Naive thymus-derived CD4-positive, alpha-beta T cell (primary cell): ENCODE measurements at regions not wholly inside any gene's neighbourhood (a gene's known extent, or its start where the extent isn't known, plus 50 kb on each side); places are given as distances from the start of the nearest gene placed in this dataset.

Experiments used
- ATAC-seq: fragments of 150-1000 bp; cut with Tn5 transposase; 2 replicates; pipeline ENCODE4 v1.10.0; 2021; ENCODE audit warnings: mild to moderate bottlenecking, moderate library complexity
- CTCF ChIA-PET: fragments of 350-600 bp; sonication (Branson Sonifier 250); formaldehyde crosslinking; loops from one replicate; lab custom pipeline; 2021; ENCODE audit warnings: antibody characterized with exemption; lab: Charles Lee
- POLR2A ChIA-PET: fragments of 350-600 bp; sonication (Branson Sonifier 250); formaldehyde crosslinking; loops from one replicate; lab custom pipeline; 2021; ENCODE audit warnings: antibody characterized with exemption, inconsistent platforms; lab: Charles Lee
- DNase-seq, 9 donors: peaks; one replicate each; pipeline versions ENCODE4 v3.0.0 to v3.0.0-alpha.2; 2020 to 2022; ENCODE audit warnings: mixed read lengths in 1 of 9
- H3K27ac ChIP-seq: one replicate; pipeline ENCODE4 v1.7.0; 2013; ENCODE audit warnings: mild to moderate bottlenecking, low read depth, low read length, moderate library complexity
- H3K27me3 ChIP-seq, 2 donors: one replicate each; pipeline ENCODE4 v1.7.0; 2013; ENCODE audit warnings: low read length in 2 of 2, mild to moderate bottlenecking in 2 of 2, moderate library complexity in 2 of 2; ENCODE audit not compliant: control insufficient read depth in 2 of 2, insufficient read depth in 2 of 2
- H3K36me3 ChIP-seq, 3 experiments: 1 replicate in 2 of 3; 2 replicates in 1 of 3; pipeline ENCODE4 v1.7.0; 2013; ENCODE audit warnings: low read length in 3 of 3, mild to moderate bottlenecking in 3 of 3, moderate library complexity in 1 of 3; ENCODE audit not compliant: insufficient read depth in 3 of 3, control insufficient read depth in 2 of 3
- H3K4me1 ChIP-seq, 2 donors: one replicate each; pipeline ENCODE4 v1.7.0; 2013; ENCODE audit warnings: low read length in 2 of 2, mild to moderate bottlenecking in 2 of 2, moderate library complexity in 1 of 2; ENCODE audit not compliant: control insufficient read depth in 2 of 2, insufficient read depth in 2 of 2
- H3K4me3 ChIP-seq: 2 replicates; pipeline ENCODE4 v1.7.0; 2013; ENCODE audit warnings: mild to moderate bottlenecking, low read length
- H3K9me3 ChIP-seq, 3 experiments: 1 replicate in 2 of 3; 2 replicates in 1 of 3; pipeline ENCODE4 v1.7.0; 2013; ENCODE audit warnings: low read length in 3 of 3; ENCODE audit not compliant: control insufficient read depth in 2 of 3
- H3K27ac Mint-ChIP-seq, 9 donors: one replicate each; pipeline ENCODE4 v1.8.0; 2020 to 2022; ENCODE audit warnings: mixed read lengths in 9 of 9, mild to moderate bottlenecking in 8 of 9, moderate library complexity in 5 of 9, inconsistent platforms in 2 of 9
- H3K27me3 Mint-ChIP-seq, 5 donors: one replicate each; pipeline ENCODE4 v1.8.0; 2021 to 2022; ENCODE audit warnings: mixed read lengths in 5 of 5, mild to moderate bottlenecking in 1 of 5
- H3K36me3 Mint-ChIP-seq, 5 donors: one replicate each; pipeline ENCODE4 v1.8.0; 2020 to 2022; ENCODE audit warnings: mixed read lengths in 5 of 5, mild to moderate bottlenecking in 3 of 5, inconsistent platforms in 1 of 5
- H3K4me1 Mint-ChIP-seq, 7 donors: one replicate each; pipeline ENCODE4 v1.8.0; 2020 to 2022; ENCODE audit warnings: mixed read lengths in 7 of 7, mild to moderate bottlenecking in 3 of 7, inconsistent platforms in 1 of 7
- H3K4me3 Mint-ChIP-seq, 10 donors: one replicate each; pipeline ENCODE4 v1.8.0; 2020 to 2022; ENCODE audit warnings: mild to moderate bottlenecking in 10 of 10, mixed read lengths in 10 of 10, moderate library complexity in 6 of 10, inconsistent platforms in 2 of 10
- H3K9me3 Mint-ChIP-seq, 11 donors: one replicate each; pipeline ENCODE4 v1.8.0; 2020 to 2022; ENCODE audit warnings: mixed read lengths in 11 of 11, mild to moderate bottlenecking in 4 of 11, inconsistent platforms in 1 of 11, moderate library complexity in 1 of 11
- intact Hi-C, 2 donors: fragments of 100-400 bp; cut with micrococcal nuclease; formaldehyde crosslinking; loops; one replicate each; pipeline ENCODE4 v1.15.1; 2023

DNA sequence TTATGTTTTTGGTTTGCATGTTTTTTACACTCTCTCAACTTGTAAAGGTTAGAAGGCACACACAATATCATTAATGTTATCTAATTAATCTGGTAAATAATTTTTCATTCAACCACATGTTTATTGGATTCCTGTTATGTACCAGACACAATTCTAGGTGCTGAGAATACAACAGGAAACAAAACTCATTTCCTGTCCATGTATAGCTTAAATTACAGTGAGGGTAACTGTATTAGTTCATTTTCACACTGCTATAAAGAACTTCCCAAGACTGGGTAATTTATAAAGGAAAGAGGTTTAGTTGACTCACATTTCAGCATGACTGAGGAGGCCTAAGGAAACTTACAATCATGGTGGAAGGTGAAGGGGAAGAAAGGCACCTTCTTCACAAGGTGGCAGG is 270.5 kb downstream of the TRIB2 start:
- POLR2A ChIA-PET, result interaction anchor here (0.6 kb wide), 1 partner anchor 693 kb away, joined by 5 read pairs; no protein-coding TSS in a partner anchor
- Histone ChIP-seq H3K4me3 (no peak overlapping the region), H3K27me3 (no peaks in the 10 kb centered on the region), H3K27ac (no peak overlapping the region), H3K9me3 (no peaks in the 10 kb centered on the region), H3K36me3 (no peaks in the 10 kb centered on the region), H3K4me1 (no peaks in the 10 kb centered on the region)
- Mint-ChIP-seq H3K9me3 (no peaks in the 10 kb centered on the region), H3K27ac (no peak overlapping the region), H3K4me3 (no peak overlapping the region), H3K36me3 (peaks cover 0 to 5% (median 2%) of the 10 kb centered on the region in 5 donors), H3K27me3 (peaks cover 0 to 21% (median 0%) of the 10 kb centered on the region in 5 donors), H3K4me1 (peaks cover 5 to 8% (median 6%) of the 10 kb centered on the region in 7 donors)
- CTCF ChIA-PET, result no interaction called here
- intact Hi-C loops, result no loop called here
- DNase-seq (no peak), ATAC-seq (no peak)

DNA sequence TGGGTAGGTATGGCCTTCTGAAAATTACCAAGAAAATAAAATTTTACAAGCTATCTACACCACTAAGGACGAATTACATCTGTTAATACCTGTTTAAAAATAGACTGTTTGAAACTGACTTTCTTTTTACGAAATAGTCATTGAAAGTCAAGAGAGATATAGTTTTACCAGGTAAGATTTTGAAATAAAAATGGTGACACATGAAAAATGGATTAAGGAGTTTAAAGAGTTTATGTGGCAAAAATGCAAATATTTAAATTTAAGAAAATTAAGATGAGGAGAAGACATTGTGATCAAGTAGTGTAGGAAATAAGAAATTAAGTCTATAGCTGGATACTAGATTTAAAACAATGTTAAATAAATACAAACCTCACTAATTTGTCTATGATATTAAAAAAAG is 271.5 kb downstream of the TRIB2 start:
- POLR2A ChIA-PET, result no interaction called here
- Mint-ChIP-seq H3K27ac (no peak overlapping the region), H3K4me3 (no peak overlapping the region), H3K36me3 (peaks cover 0 to 5% (median 2%) of the 10 kb centered on the region in 5 donors), H3K4me1 (peaks cover 5 to 8% (median 6%) of the 10 kb centered on the region in 7 donors), H3K9me3 (no peaks in the 10 kb centered on the region), H3K27me3 (peaks cover 0 to 26% (median 0%) of the 10 kb centered on the region in 5 donors)
- no peaks in the 10 kb centered on the region for H3K4me1 ChIP-seq
- ATAC-seq, result no peak
- no peaks in the 10 kb centered on the region for H3K9me3 ChIP-seq
- H3K4me3 ChIP-seq, result no peak overlapping the region
- CTCF ChIA-PET, result interaction anchor here (0.6 to 1.2 kb wide), 2 partner anchors 17 to 1382 kb away, joined by 3 to 5 read pairs; no protein-coding TSS in a partner anchor
- intact Hi-C loops, result no loop called here
- no peak overlapping the region for H3K27ac ChIP-seq
- no peaks in the 10 kb centered on the region for H3K27me3 ChIP-seq
- no peaks in the 10 kb centered on the region for H3K36me3 ChIP-seq
- DNase-seq, result no peak

DNA sequence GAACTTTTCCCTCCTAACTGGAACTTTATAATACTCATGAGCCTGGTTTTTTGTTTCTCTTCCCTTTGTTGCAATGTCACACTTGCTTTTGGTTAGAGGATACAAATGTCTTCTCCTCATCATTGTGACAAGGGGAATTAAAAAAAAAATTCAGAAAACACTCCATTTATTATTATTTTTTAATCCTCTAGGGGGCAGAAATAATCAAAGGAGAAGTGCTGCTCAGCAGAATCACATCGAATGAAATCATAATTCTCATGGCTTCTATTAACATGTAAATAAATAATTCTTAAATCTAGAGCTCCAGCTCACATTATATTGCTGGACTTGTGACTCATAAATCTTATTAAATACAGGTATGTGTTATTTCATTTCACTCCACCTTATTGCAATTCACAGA is 273.8 kb downstream of the TRIB2 start:
- no peaks in the 10 kb centered on the region for H3K9me3 Mint-ChIP-seq
- no peak overlapping the region for H3K4me3 ChIP-seq
- no peaks in the 10 kb centered on the region for H3K4me1 ChIP-seq
- H3K9me3 ChIP-seq, result no peaks in the 10 kb centered on the region
- H3K4me3 Mint-ChIP-seq, result no peak overlapping the region
- H3K36me3 ChIP-seq, result no peaks in the 10 kb centered on the region
- peaks cover 5 to 8% (median 6%) of the 10 kb centered on the region in 7 donors for H3K4me1 Mint-ChIP-seq
- intact Hi-C loops, result no loop called here
- ChIA-PET POLR2A (no interaction called here), CTCF (interaction anchor here (0.6 kb wide), 1 partner anchor 10 kb away, joined by 3 read pairs; no protein-coding TSS in a partner anchor)
- H3K27ac Mint-ChIP-seq, result no peak overlapping the region
- ATAC-seq (no peak), DNase-seq (no peak)
- no peaks in the 10 kb centered on the region for H3K27me3 ChIP-seq
- H3K36me3 Mint-ChIP-seq, result peaks cover 0 to 5% (median 2%) of the 10 kb centered on the region in 5 donors
- H3K27me3 Mint-ChIP-seq, result peaks cover 0 to 37% (median 0%) of the 10 kb centered on the region in 5 donors
- H3K27ac ChIP-seq, result no peak overlapping the region

DNA sequence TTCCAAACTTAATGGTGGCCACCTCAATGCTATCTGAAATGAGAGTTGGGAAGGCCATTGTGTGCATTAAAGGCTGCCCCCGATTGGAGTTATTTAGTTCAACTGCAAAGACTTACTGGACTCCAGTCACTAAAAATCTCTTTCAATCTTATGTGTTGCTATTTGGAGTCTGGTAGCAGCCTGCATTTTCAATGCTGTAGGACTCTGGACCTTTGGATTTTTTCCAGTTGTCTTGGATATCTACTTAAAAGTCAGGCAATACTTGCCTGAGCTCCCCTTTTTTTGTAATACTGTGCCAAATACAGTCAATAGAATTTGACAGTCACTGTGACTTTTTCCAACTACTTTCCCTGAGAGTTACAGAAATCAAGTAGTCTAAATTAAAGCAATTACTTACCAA is 281.9 kb downstream of the TRIB2 start:
- H3K27me3 ChIP-seq, result no peaks in the 10 kb centered on the region
- intact Hi-C loops, result no loop called here
- no peak overlapping the region for H3K27ac ChIP-seq
- H3K9me3 Mint-ChIP-seq, result no peaks in the 10 kb centered on the region
- POLR2A ChIA-PET, result no interaction called here
- H3K27me3 Mint-ChIP-seq, result peaks cover 0 to 28% (median 0%) of the 10 kb centered on the region in 5 donors
- H3K4me3 Mint-ChIP-seq, result no peak overlapping the region
- DNase-seq (no peak), ATAC-seq (no peak)
- no peak overlapping the region for H3K27ac Mint-ChIP-seq
- H3K36me3 Mint-ChIP-seq, result no peaks in the 10 kb centered on the region
- H3K9me3 ChIP-seq, result no peaks in the 10 kb centered on the region
- no peak overlapping the region for H3K4me3 ChIP-seq
- no peaks in the 10 kb centered on the region for H3K4me1 ChIP-seq
- CTCF ChIA-PET, result no interaction called here
- no peaks in the 10 kb centered on the region for H3K36me3 ChIP-seq
- peaks cover 0 to 4% (median 0%) of the 10 kb centered on the region in 7 donors for H3K4me1 Mint-ChIP-seq

DNA sequence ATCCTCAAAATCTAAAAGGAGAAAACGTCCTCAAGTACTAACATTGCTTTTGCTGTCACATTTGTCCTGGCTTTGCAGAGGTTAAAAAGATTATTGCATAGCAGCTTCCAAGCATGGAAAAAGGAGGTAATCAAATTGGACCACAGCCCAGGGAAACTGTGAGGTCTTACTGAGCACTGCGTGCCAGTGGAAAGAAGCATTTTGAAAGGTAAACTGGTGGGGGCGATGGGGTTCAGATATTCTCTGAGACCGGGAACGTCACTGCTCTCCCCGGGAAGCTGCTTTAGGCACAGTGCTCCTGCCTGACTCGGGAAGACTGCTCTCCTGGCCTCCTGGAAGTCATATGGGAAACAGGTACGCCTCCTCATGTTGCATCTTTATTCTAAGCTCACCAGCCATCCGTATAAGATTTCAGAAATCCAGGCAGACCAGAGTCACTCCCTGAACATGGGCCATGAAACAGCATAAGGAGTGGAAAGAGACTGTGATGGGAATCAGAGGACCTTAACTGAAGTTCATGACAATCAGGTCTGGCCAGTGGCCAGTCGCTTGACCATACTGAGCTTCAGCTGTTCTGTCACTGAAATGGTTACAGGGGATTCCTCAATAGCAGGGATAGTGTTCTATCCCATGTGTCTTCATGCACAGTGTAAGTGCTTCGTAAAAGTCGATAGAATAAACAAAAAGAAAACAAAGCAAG is 284.1 kb downstream of the TRIB2 start:
- DNase-seq (no peak), ATAC-seq (no peak)
- Mint-ChIP-seq H3K4me1 (peaks cover 0 to 4% (median 0%) of the 10 kb centered on the region in 7 donors), H3K36me3 (no peaks in the 10 kb centered on the region), H3K4me3 (no peak overlapping the region), H3K27ac (no peak overlapping the region), H3K27me3 (peaks cover 0 to 34% (median 0%) of the 10 kb centered on the region in 5 donors), H3K9me3 (no peaks in the 10 kb centered on the region)
- no peaks in the 10 kb centered on the region for H3K36me3 ChIP-seq
- H3K27ac ChIP-seq, result no peak overlapping the region
- no peaks in the 10 kb centered on the region for H3K4me1 ChIP-seq
- POLR2A ChIA-PET, result no interaction called here
- no peaks in the 10 kb centered on the region for H3K27me3 ChIP-seq
- CTCF ChIA-PET, result interaction anchor here (0.5 to 0.6 kb wide), 3 partner anchors 46 to 293 kb away, joined by 3 read pairs; no protein-coding TSS in a partner anchor
- H3K9me3 ChIP-seq, result no peaks in the 10 kb centered on the region
- intact Hi-C loops, result loop anchor here in 1 of 2 donors (10.0 kb wide), 1 partner anchor 956 kb away; no protein-coding TSS in a partner anchor
- H3K4me3 ChIP-seq, result no peak overlapping the region

DNA sequence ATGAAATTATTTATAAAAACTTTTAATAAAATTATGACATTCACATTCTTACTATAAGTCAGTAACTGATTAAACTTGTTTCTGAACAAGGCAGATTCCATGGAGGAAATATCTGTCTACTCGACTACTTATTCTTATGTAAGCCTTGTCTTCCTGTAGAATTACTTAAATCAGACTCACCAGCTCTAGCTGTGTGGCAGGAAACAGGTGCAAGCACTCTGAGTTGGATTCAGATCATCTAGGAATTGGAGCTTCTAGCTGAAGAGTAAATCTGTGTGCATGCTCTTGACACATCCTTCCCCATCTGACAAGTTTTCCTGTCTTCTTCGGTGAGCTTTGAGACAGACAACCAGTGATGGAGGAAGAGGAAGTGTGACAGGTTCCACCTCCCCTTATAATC is 284.7 kb downstream of the TRIB2 start:
- Mint-ChIP-seq H3K27ac (no peak overlapping the region), H3K4me1 (peaks cover 0 to 4% (median 0%) of the 10 kb centered on the region in 7 donors), H3K9me3 (no peaks in the 10 kb centered on the region), H3K36me3 (no peaks in the 10 kb centered on the region), H3K27me3 (peaks cover 0 to 30% (median 0%) of the 10 kb centered on the region in 5 donors), H3K4me3 (no peak overlapping the region)
- ATAC-seq (no peak), DNase-seq (no peak)
- H3K36me3 ChIP-seq, result no peaks in the 10 kb centered on the region
- H3K27ac ChIP-seq, result no peak overlapping the region
- H3K4me1 ChIP-seq, result no peaks in the 10 kb centered on the region
- CTCF ChIA-PET, result interaction anchor here (0.5 to 0.6 kb wide), 2 partner anchors 46 to 294 kb away, joined by 3 read pairs; no protein-coding TSS in a partner anchor
- H3K9me3 ChIP-seq, result no peaks in the 10 kb centered on the region
- H3K4me3 ChIP-seq, result no peak overlapping the region
- intact Hi-C loops, result loop anchor here in 1 of 2 donors (10.0 kb wide), 1 partner anchor 957 kb away; no protein-coding TSS in a partner anchor
- H3K27me3 ChIP-seq, result no peaks in the 10 kb centered on the region
- POLR2A ChIA-PET, result no interaction called here
